GM12872 (cell line): ENCODE measurements at regions not wholly inside any gene's neighbourhood (a gene's known extent, or its start where the extent isn't known, plus 50 kb on each side); places are given as distances from the start of the nearest gene placed in this dataset.

ENCODE experiments used
- CTCF ChIP-seq: IDR thresholded peaks from 3 replicates; pipeline ENCODE4 v1.5.1; 2011; ENCODE audit warnings: low read depth, mild to moderate bottlenecking, low read length, moderate library complexity; ENCODE audit not compliant: insufficient read depth

DNA sequence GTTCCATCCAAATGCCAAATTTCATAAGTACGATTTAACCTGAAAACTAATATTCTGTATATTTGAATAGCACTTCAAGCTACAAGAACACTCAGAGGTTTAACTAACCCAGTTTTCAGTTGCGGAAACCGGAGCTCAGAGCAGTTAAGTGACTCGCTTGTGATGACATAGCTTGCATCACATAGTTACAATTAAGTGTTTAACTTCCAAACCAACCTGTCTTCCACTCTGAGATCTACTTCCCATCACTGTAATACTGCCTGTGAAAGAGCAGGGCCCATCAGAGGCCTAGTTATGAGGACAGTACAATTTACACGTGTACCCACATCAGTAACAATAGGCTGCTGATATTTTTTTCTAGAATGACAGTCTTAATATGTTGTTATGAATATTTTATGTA, 120.3 kb downstream of the MAD2L1 start:
- no peak for TF ChIP-seq CTCF

GRCh38 chr4:119942806-119943205, 123.8 kb downstream of the MAD2L1 start:
- no peak for TF ChIP-seq CTCF

GRCh38 chr4:119940557-119940956, 126.1 kb downstream of the MAD2L1 start:
- TF ChIP-seq CTCF: no peak

GRCh38 chr4:119939071-119939995, 127.3 kb downstream of the MAD2L1 start:
- TF ChIP-seq CTCF: no peak

DNA sequence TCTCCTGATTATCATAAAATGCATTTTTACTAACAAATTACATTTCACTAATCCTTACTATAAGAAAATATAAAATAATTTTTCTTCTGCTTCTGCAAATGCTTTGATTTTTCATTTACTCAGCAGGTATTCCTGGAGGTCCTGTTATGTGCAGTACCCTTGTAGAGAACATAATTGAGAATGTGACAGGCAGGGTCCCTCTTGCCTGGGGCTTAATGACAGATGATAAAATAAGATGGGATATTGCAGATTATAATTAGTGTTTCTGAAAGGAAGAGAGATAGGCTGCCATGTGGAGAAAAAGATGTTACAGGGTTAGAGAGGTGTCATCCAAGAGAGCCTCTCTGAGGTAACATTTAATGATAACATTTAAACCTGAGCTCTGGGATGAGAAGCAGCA, 128.9 kb downstream of the MAD2L1 start:
- TF ChIP-seq CTCF: no peak

DNA sequence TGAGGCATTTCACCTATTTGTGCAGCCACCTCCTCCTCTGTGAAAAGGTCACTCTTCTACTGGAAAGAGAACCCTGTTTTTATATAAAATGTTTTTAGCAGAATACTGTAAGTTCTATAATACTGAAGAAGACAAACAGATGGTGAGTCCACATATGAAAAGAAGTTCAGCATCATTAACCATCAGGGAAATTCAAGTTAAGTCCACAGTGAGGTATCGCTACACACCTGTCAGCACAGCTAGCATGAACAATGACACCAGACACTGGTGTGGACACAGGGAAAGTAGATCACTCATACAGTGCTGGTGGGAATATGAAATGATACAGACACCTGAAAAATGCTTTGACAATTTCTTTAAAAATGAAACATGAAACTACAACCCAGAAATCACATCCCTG, 133.0 kb downstream of the MAD2L1 start:
- TF ChIP-seq CTCF: no peak

GRCh38 chr4:119932277-119932676, 134.4 kb downstream of the MAD2L1 start:
- TF ChIP-seq CTCF: no peak
